ENCODE measurements at regions not wholly inside any gene's neighbourhood (a gene's known extent, or its start where the extent isn't known, plus 50 kb on each side); places are given as distances from the start of the nearest gene placed in this dataset.
A peak's percentile ranks its signal among the peaks of the same experiment; 100 is the strongest.

- Histone ChIP-seq H3K27ac (ENCODE audit: low read depth, low read length) (no peak overlapping the region), H3K4me3 (ENCODE audit: low read depth, low read length) (no peak overlapping the region), H3K9me3 (ENCODE audit: control insufficient read depth, insufficient read depth, low read length) (peaks cover 2% of the 10 kb centered on the region; the same call in 1 of the 2 replicates), H3K27me3 (ENCODE audit: control insufficient read depth, insufficient read depth, low read length) (peaks cover 2% of the 10 kb centered on the region)
- DNase-seq (ENCODE audit: low read depth, low spot score): no peak
- ChIA-PET CTCF (no interaction called here), POLR2A (no interaction called here)
- TF ChIP-seq CTCF (IDR thresholded peaks at IDR 0.05; ENCODE audit: low read depth, low read length): no peak
Measured at GRCh38 chr2:42862669-42863185, 70.3 kb upstream of the HAAO start.

DNA sequence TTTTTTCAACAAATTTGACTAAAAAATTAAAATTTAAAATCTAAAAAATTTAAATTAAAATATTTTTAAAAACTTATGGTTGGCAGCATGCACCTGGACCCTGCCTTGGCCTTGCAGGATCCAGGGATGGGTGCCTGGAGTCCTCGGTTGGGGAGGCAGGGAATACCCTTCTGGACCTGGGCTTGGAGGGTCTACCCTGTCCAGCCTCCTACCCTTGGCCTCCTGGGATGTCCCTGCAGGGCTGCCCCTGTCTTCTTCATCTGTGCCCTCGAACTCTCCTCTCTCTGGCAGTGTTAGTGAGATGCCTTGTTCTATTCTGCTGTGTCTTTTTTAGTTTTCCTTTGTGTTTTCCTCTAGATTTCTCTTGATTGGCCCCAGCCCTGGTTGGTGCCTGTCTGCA, 68.9 kb upstream of the HAAO start:
- TF ChIP-seq CTCF (IDR thresholded peaks at IDR 0.05; ENCODE audit: low read depth, low read length): no peak
- POLR2A ChIA-PET: no interaction called here
- Histone ChIP-seq H3K4me3 (ENCODE audit: low read depth, low read length) (no peak overlapping the region), H3K27me3 (ENCODE audit: control insufficient read depth, insufficient read depth, low read length) (peaks cover 2% of the 10 kb centered on the region), H3K27ac (ENCODE audit: low read depth, low read length) (no peak overlapping the region), H3K9me3 (ENCODE audit: control insufficient read depth, insufficient read depth, low read length) (no peaks in the 10 kb centered on the region; the same call in 1 of the 2 replicates)
- DNase-seq (ENCODE audit: low read depth, low spot score): no peak
- CTCF ChIA-PET: no interaction called here

DNA sequence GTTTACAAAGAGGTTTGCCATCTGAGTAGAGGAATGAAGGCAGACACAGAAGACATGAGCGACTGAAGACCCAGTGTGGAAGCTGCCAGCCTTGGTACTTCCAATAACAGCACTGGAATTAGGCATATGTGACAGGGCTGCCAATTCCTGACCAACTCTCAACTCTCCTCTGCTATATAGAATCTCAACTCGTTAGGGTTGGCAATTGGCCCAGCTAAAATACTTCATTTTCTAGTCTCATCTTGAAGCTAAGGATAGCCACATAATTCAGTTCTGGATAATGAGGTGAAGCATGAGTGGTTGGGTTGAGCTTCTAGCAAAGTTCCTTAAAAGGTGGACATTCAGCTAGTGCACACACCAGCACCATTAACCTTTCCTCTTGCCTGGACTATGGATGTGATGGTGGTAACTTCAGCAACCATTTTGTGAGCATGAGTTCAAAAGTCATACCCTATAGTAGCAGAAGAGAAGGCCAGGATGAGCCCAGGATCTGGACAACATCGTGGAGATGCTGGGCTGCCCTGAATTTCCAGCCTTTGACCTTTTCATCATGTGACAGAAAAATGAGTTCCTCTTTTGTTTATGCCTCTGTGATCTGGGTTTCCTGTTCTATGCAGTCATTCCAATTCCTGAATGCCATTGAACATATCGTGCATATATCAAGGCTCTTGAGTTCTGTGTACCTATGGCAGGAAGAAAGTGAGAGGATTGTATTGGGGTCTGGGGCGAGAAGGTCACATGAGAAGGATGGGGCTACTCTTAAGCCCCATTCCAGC, 68.1 kb upstream of the HAAO start:
- DNase-seq (ENCODE audit: low read depth, low spot score): no peak
- POLR2A ChIA-PET: no interaction called here
- H3K27me3 ChIP-seq (ENCODE audit: control insufficient read depth, insufficient read depth, low read length): peaks cover 2% of the 10 kb centered on the region
- H3K4me3 ChIP-seq (ENCODE audit: low read depth, low read length): no peak overlapping the region
- no peak overlapping the region for H3K27ac ChIP-seq (ENCODE audit: low read depth, low read length)
- CTCF ChIA-PET: interaction anchor here (0.8 to 2.9 kb wide), 14 partner anchors 12 to 681 kb away, joined by 3 to 43 read pairs (median 8); no protein-coding TSS in a partner anchor
- H3K9me3 ChIP-seq (ENCODE audit: control insufficient read depth, insufficient read depth, low read length): no peaks in the 10 kb centered on the region; the same call in 1 of the 2 replicates
- no peak for TF ChIP-seq CTCF (IDR thresholded peaks at IDR 0.05; ENCODE audit: low read depth, low read length)

DNA sequence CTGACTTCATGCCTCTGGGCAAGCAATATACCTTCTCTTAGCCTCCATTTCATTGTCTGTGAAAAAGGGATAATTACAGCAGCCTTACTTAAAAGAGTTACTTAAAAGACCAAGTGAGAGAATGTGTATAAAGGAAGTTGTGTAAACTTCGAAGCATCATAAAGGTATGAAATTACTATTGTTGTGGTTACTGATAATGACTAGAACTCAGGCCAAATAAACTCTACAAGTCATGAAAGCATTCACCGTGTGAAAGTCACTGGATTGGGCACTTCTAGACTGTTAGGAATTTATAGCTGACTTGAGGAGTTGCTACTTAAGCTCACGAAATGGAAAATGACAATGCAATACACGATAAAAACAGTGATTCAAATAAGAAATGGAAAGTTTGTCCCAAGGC, 67.4 kb upstream of the HAAO start:
- no peak for DNase-seq (ENCODE audit: low read depth, low spot score)
- no peak overlapping the region for H3K27ac ChIP-seq (ENCODE audit: low read depth, low read length)
- H3K9me3 ChIP-seq (ENCODE audit: control insufficient read depth, insufficient read depth, low read length): no peaks in the 10 kb centered on the region; the same call in 1 of the 2 replicates
- peaks cover 2% of the 10 kb centered on the region for H3K27me3 ChIP-seq (ENCODE audit: control insufficient read depth, insufficient read depth, low read length)
- no peak for TF ChIP-seq CTCF (IDR thresholded peaks at IDR 0.05; ENCODE audit: low read depth, low read length)
- ChIA-PET POLR2A (no interaction called here), CTCF (interaction anchor here (0.6 to 2.9 kb wide), 48 partner anchors 8 to 730 kb away, joined by 3 to 43 read pairs (median 4); no protein-coding TSS in a partner anchor)
- H3K4me3 ChIP-seq (ENCODE audit: low read depth, low read length): no peak overlapping the region

DNA sequence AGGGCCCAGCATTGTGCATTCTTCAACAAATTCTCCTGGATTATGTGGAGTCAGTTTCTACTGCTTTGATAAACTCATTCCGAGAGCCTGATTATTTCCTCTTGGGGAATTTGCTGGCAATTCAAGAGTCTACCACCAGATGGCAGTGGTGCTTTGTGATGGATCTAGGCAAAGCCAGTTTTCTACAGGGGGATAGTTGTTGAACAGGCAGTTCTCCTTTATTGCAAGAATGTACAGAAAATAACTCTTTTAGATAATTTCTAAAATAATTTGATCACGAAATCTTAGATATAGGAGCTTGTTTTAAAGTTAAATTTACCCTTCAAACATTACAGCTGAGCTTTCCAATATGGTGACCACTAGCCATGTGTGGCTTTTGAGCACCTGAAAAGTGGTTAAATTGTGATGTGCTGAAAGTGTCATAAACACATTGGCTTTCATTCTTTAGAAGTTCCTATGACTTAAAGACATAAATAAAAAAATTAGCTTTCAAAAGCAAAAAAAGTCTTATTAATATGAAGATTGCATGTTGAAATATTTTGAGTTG, 66.7 kb upstream of the HAAO start:
- no peak overlapping the region for H3K27ac ChIP-seq (ENCODE audit: low read depth, low read length)
- ChIA-PET CTCF (interaction anchor here (0.6 to 2.9 kb wide), 47 partner anchors 9 to 731 kb away, joined by 3 to 43 read pairs (median 4); no protein-coding TSS in a partner anchor), POLR2A (no interaction called here)
- no peak overlapping the region for H3K4me3 ChIP-seq (ENCODE audit: low read depth, low read length)
- peak; percentile 95 for TF ChIP-seq CTCF (IDR thresholded peaks at IDR 0.05; ENCODE audit: low read depth, low read length)
- H3K9me3 ChIP-seq (ENCODE audit: control insufficient read depth, insufficient read depth, low read length): no peaks in the 10 kb centered on the region; the same call in 1 of the 2 replicates
- H3K27me3 ChIP-seq (ENCODE audit: control insufficient read depth, insufficient read depth, low read length): peaks cover under 1% of the 10 kb centered on the region
- peak; percentile 68 for DNase-seq (ENCODE audit: low read depth, low spot score)

Data from AG04450 (cell line).